ENCODE measurements at regions not wholly inside any gene's neighbourhood (a gene's known extent, or its start where the extent isn't known, plus 50 kb on each side); places are given as distances from the start of the nearest gene placed in this dataset.

GRCh38 chr5:38023371-38023770 is 183.5 kb upstream of the GDNF start:
- peaks cover 8% of the 10 kb centered on the region for H3K27me3 ChIP-seq
- no peak overlapping the region for H3K27ac ChIP-seq
- no peak for DNase-seq
- 73 to 90% (median 82%) methylated on average over 4 of the region's 4 CpGs for WGBS, 4 donors
- H3K4me1 ChIP-seq (replicated peaks in 1 of 2), result no peaks in the 10 kb centered on the region
- intact Hi-C loops (cut with DNase I), result loop anchor here in 1 of 2 donors (10.0 kb wide), 1 partner anchor 161 kb away; no protein-coding TSS in a partner anchor
- no peaks in the 10 kb centered on the region for H3K9me3 ChIP-seq (replicated peaks in 1 of 3)
- TF ChIP-seq CTCF (IDR thresholded peaks at IDR 0.05), result no peak
- TF ChIP-seq POLR2A (IDR thresholded peaks at IDR 0.05), result no peak
- no peaks in the 10 kb centered on the region for H3K36me3 ChIP-seq (replicated peaks in 1 of 2)
- no peak overlapping the region for H3K4me3 ChIP-seq

GRCh38 chr5:38022631-38023030 is 182.8 kb upstream of the GDNF start:
- H3K4me3 ChIP-seq, result no peak overlapping the region
- H3K4me1 ChIP-seq (replicated peaks in 1 of 2), result no peaks in the 10 kb centered on the region
- TF ChIP-seq POLR2A (IDR thresholded peaks at IDR 0.05) (no peak), CTCF (IDR thresholded peaks at IDR 0.05) (no peak)
- no peaks in the 10 kb centered on the region for H3K9me3 ChIP-seq (replicated peaks in 1 of 3)
- no peak overlapping the region for H3K27ac ChIP-seq
- H3K27me3 ChIP-seq, result peaks cover 8% of the 10 kb centered on the region
- intact Hi-C loops (cut with DNase I), result loop anchor here in 1 of 2 donors (10.0 kb wide), 1 partner anchor 162 kb away; no protein-coding TSS in a partner anchor
- 49 to 64% (median 51%) methylated on average over 4 of the region's 4 CpGs for WGBS, 4 donors
- no peaks in the 10 kb centered on the region for H3K36me3 ChIP-seq (replicated peaks in 1 of 2)
- DNase-seq, result no peak

- no peak for DNase-seq
- Histone ChIP-seq H3K36me3 (replicated peaks in 1 of 2) (no peaks in the 10 kb centered on the region), H3K27me3 (peaks cover 8% of the 10 kb centered on the region), H3K4me1 (replicated peaks in 1 of 2) (no peaks in the 10 kb centered on the region), H3K4me3 (no peak overlapping the region), H3K9me3 (replicated peaks in 1 of 3) (no peaks in the 10 kb centered on the region), H3K27ac (no peak overlapping the region)
- intact Hi-C loops (cut with DNase I), result no loop called here
- WGBS, 4 donors, result 64 to 70% (median 66%) methylated on average over 6 of the region's 6 CpGs
- TF ChIP-seq POLR2A (IDR thresholded peaks at IDR 0.05), result no peak
- no peak for TF ChIP-seq CTCF (IDR thresholded peaks at IDR 0.05)
These were observed 178.2 kb upstream of the GDNF start for GRCh38 chr5:38018016-38018415.

GRCh38 chr5:38013107-38013506 is 173.3 kb upstream of the GDNF start:
- intact Hi-C loops (cut with DNase I), result no loop called here
- DNase-seq, result no peak
- Histone ChIP-seq H3K27me3 (no peaks in the 10 kb centered on the region), H3K27ac (no peak overlapping the region), H3K9me3 (replicated peaks in 1 of 3) (no peaks in the 10 kb centered on the region), H3K4me1 (replicated peaks in 1 of 2) (no peaks in the 10 kb centered on the region), H3K36me3 (replicated peaks in 1 of 2) (no peaks in the 10 kb centered on the region), H3K4me3 (no peak overlapping the region)
- no peak for TF ChIP-seq POLR2A (IDR thresholded peaks at IDR 0.05)
- TF ChIP-seq CTCF (IDR thresholded peaks at IDR 0.05), result no peak
- 45 to 55% (median 49%) methylated on average over 3 of the region's 3 CpGs for WGBS, 4 donors

Data from adrenal gland (tissue), 9 donors.